ENCODE measurements at regions not wholly inside any gene's neighbourhood (a gene's known extent, or its start where the extent isn't known, plus 50 kb on each side); places are given as distances from the start of the nearest gene placed in this dataset.

- H2AFZ ChIP-seq (ENCODE audit: control insufficient read depth, low read depth, low read length): no peak overlapping the region
- H3K9me3 ChIP-seq (replicated peaks; ENCODE audit: control insufficient read depth, insufficient read depth, low read length): no peaks in the 10 kb centered on the region; the same call in 2 of the 3 replicates
- H3K4me2 ChIP-seq (ENCODE audit: control insufficient read depth, insufficient read depth): no peak overlapping the region
- no peaks in the 10 kb centered on the region for H3K79me2 ChIP-seq (ENCODE audit: control insufficient read depth, insufficient read depth, low read length)
- no peak overlapping the region for H3K9ac ChIP-seq (ENCODE audit: control insufficient read depth, insufficient read depth, low read length)
- no peaks in the 10 kb centered on the region for H3K27me3 ChIP-seq (replicated peaks in 1 of 2; ENCODE audit: control insufficient read depth in 2 of 2, insufficient read depth in 2 of 2, low read length in 1 of 2)
- no peak for DNase-seq (ENCODE audit: low read depth, low spot score)
- intact Hi-C loops (cut with micrococcal nuclease; ENCODE audit: unreplicated experiment) (no loop called here), in situ Hi-C loops (cut with MboI) (no loop called here)
- FAIRE-seq: no peak
- no peak for ATAC-seq
- ChIA-PET POLR2A (interaction anchor here (1.7 kb wide), 1 partner anchor 213 kb away, joined by 4 read pairs; no protein-coding TSS in a partner anchor), CTCF (no interaction called here), SMC1A (ENCODE audit: uncharacterized antibody, unreplicated experiment) (interaction anchor here (0.7 to 1.3 kb wide), 6 partner anchors 8 to 94 kb away, joined by 3 to 10 read pairs (median 4); no protein-coding TSS in a partner anchor), RAD21 (ENCODE audit: unreplicated experiment) (interaction anchor here (0.8 to 4.6 kb wide), 2 partner anchors 24 to 213 kb away, joined by 3 to 22 read pairs; no protein-coding TSS in a partner anchor)
- H3K4me3 ChIP-seq: no peak overlapping the region
- no peak overlapping the region for H3K27ac ChIP-seq (ENCODE audit: control insufficient read depth, insufficient read depth)
- H3K36me3 ChIP-seq (ENCODE audit: control insufficient read depth in 2 of 2, insufficient read depth in 2 of 2, low read length in 1 of 2): no peaks in the 10 kb centered on the region
- 95% methylated on average over 2 of the region's 2 CpGs for WGBS (ENCODE audit: insufficient coverage, insufficient replicate concordance, low lambda C conversion rate, missing lambda C conversion rate)
- no peaks in the 10 kb centered on the region for H4K20me1 ChIP-seq (ENCODE audit: control insufficient read depth, insufficient read depth)
- TF ChIP-seq REST (IDR thresholded peaks at IDR 0.05; ENCODE audit: low read depth, low read length): no peak
- no peak for TF ChIP-seq FOXM1 (IDR thresholded peaks at IDR 0.05; ENCODE audit: low read depth, low read length)
- no peak for TF ChIP-seq JUNB (IDR thresholded peaks at IDR 0.05)
- BruUV-seq (replicated peaks): no TSS peak
- H3K4me1 ChIP-seq (ENCODE audit: control insufficient read depth, insufficient read depth, low read length): peaks cover 12% of the 10 kb centered on the region; the same call in 1 of the 2 replicates
Measured at GRCh38 chr1:199149591-199149990, 510.8 kb downstream of the PTPRC start.
